GM18507 (cell line): ENCODE measurements at regions not wholly inside any gene's neighbourhood (a gene's known extent, or its start where the extent isn't known, plus 50 kb on each side); places are given as distances from the start of the nearest gene placed in this dataset.
"Not testable (repeated sequence)": the region's sequence is repeated elsewhere in the genome, so short reads cannot be mapped to it uniquely, and the experiment has no call there.

Experiments
- DNase-seq: peaks from one replicate; pipeline ENCODE4 v3.0.0; 2011; ENCODE audit warnings: low read depth; ENCODE audit not compliant: insufficient read length; ENCODE audit errors: extremely low spot score
- FAIRE-seq: peaks from 2 replicates; lab custom pipeline; 2011; peaks lifted over from hg19 to GRCh38; lab: Jason Lieb, UNC

DNA sequence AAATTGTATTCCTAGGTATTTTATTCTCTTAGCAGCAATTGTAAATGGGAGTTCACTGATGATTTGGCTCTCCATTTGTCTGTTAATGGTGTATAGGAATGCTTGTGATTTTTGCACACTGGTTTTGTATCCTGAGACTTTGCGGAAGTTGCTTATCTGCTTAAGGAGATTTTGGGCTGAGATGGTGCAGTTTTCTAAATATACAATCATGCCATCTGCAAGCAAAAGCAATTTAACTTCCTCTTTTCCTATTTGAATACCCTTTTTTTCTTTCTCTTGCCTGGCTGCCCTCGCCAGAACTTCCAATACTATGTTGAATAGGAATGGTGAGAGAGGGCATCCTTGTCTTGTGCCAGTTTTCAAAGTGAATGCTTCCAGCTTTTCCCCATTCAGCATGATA is 1643.9 kb upstream of the ADGRL3 start:
- not testable (repeated sequence) for FAIRE-seq, DNase-seq

DNA sequence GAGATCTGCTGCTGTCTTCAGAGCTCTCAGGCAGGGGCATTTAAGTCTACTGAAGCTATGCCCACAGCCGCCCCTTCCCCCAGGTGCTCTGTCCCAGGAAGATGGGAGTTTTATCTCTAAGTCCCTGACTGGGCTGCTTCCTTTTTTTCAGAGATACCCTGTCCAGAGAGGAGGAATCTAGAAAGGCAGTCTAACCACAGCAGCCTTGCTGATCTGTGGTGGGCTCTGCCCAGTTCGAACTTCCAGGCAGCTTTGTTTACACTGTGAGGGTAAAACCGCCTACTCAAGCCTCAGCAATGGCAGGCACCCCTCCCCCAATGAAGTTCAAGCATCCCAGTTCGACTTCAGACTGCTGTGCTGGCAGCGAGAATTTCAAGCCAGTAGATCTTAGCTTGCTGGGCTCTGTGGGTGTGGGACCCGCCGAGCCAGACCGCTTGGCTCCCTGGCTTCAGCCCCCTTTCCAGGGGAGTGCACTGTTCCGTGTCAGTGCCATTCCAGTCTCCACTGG is 1639.9 kb upstream of the ADGRL3 start:
- not testable (repeated sequence) for DNase-seq, FAIRE-seq

DNA sequence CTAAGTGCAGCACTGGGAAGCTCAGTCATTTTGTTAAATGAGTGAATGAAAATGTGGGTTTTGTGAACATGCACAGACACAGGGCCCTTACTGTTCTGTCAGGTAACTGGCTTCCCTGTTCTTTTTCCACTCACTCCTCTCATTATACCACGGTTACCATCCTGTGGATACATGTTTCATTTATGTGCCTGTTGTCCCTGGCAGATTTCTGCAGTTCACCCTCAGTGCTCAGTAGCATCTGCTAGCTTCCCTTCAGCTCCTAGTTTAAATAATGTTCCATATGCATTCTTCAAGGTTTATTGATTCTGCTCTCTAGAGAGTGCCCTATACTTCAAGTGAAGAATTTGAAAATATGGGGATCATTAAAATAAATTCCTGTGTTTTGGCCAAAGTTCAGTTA is 1634.3 kb upstream of the ADGRL3 start:
- DNase-seq (no peak), FAIRE-seq (no peak)

DNA sequence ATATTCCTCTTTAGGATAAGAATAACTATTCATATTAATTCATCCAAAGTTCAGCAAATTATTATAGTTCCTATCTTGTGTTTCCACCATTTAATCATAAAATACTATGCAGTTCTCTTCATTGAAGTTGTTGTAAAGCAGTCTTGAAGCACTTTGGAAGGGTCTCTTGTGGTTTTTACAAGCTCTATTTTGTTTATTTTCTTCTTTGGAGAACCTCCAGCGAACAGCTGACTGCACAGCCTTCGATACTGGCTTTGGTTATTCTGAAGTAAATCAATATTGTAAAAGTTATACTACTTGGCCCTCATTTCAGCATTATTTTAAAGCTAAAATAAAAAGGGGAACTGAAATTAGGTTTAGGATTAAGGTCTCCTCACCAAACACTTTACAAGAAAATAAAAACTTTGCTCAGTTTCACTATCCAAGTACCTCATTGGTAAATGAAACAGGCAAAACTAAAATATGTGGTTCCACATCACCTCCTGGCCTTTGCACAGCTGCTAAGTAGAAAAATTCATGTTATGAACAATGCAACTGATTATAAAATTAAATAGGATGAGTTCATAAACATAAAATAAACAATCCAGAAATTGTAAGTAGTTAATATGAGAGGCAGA is 1629.2 kb upstream of the ADGRL3 start:
- DNase-seq (no peak), FAIRE-seq (no peak)

DNA sequence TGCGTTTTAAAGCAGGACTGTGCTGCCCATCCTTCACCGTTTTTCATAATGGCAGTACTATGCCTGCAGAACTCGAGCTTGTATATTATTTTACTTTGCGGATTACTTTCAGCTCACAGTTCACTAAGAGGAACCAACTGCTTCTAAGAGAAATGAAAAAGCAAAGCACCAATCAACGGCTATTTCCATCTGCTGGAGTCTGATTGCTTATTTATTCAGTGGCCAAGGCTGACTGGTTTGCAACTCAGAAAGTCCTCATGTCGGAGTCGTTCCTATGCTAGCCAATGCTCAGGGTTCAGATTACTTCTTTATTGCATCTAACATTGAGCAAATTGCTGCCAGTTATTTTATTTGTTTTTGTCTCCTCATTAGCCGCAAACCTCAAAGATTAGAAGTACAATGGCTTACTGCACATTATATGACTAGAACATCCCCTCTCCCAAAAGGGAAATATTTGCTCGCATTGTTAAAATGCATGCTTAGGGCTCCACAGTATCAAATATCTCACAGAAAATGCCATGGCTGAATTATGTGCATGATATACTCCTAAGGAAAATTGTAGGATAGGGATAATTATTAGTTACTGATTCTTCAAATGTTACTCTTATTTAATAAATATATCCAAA is 1628.2 kb upstream of the ADGRL3 start:
- no peak for DNase-seq
- FAIRE-seq, result no peak

DNA sequence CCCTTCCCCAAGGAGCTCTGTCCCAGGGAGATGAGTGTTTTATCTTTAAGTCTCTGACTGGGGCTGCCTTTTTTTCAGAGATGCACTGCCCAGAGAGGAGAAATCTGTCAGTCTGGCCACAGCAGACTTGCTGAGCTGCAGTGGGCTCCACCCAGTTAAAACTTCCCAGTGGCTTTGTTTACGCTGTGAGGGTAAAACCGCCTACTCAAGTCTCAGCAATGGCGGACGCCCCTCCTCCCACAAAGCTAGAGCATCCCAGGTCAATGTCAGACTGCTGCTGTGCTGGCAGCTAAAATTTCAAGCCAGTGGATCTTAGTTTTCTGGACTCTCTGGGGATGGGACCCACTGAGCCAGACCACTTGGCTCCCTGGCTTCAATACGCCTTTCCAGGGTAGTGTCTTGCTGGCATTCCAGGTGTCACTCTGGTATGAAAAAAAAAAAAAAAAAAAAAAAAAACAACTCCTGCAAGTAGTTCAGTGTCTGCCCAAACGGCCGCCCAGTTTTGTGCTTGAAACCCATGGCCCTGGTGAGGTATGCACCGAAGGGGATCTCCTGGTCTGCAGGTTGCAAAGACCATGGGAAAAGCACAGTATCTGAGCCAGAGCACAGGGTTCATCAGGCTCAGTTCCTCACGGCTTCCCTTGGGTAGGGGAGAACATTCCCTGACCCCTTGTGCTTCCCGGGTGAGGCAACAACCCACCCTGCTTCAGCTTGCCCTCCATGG is 1616.1 kb upstream of the ADGRL3 start:
- FAIRE-seq, result no peak
- no peak for DNase-seq

DNA sequence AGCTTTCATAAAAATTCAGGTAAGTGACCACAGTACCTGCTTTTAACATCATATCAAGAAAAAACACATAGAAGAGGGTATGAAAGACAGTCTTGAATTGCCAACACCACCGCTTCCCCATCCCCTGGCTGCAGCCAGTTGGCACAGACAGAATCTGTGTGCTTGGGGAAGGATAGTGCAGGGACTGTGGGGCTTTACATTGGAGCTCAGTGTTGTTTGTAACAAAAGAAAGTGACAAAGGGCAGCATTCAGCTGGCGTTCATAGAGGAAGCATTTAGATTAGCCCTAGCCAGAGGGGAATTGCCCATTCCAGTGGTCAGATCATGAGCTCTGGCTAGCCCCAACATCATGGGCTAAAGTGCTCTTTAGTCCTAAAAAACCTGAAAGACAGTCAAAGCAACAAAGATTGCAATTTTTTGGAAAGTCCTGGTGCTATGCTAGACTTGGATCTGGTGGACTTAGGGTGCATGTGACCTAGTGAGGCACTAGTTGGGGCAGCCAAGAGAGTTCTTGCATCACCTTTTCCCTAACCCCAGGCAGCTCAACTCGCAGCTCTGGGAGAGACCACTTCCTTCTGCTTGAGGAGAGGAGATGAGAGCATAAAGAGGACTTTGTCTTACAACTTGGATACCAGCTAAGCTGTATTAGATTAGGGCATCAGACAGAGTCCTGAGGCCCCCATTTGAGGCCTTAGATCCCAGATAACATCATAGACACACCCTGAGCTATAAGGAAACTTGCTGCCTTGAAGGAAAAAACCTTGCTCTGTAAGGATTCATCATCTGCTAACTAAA is 1602.4 kb upstream of the ADGRL3 start:
- DNase-seq, result no peak
- FAIRE-seq, result no peak

DNA sequence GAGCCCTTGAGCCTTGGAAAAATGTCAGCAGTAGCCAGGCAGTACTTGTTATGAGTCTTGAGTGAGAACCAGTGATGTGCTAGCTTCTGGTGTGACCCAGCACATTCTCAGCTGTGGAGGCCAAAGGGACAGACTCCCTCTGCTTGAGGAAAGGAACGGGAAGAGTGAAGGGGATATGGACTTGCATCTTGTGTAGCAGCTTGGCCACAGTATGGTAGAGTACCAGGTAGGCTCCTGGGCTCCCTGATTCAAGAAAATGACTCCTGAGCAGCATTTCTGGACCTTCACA is 1601.9 kb upstream of the ADGRL3 start:
- DNase-seq (no peak), FAIRE-seq (no peak)

DNA sequence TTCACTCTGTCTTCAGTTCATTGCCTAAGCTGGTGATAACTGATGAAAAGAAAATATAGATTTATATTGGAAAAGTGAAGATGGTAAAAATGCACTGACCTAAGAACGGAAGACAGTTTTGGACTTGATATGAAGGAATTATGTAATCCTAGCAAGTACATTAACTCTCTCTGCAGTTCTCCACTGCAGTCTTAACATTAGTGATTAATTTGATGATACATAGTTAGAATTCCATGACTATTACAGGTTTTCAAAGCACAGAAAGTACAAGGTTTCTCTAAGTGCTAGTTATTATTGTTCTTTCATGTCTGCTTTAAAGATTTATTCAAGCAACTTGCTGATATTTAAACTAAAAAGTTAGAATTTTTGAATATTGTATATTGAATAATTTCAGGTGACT is 1591.7 kb upstream of the ADGRL3 start:
- no peak for FAIRE-seq

DNA sequence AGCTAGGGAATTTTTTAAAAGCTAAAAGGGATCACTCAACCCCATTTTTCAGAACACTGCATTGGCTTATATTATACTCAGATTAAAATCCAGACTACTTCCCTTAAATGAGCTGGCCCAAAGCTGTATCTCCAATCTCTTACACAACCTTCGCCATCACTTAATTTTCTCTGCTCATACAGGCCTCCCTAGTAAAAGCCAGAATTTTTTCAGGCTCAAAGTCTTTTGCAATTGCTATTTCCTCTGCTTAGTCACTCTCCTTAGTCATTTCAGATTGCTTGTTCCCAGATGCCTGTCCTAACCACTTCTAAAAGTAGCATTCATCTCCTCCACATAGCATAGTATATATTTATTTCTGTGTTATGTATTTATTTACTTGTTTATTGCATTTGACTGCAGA is 1587.9 kb upstream of the ADGRL3 start:
- DNase-seq (no peak), FAIRE-seq (no peak)

More for the DNA sequence above, 1591.7 kb upstream of the ADGRL3 start:
- DNase-seq, result no peak

DNA sequence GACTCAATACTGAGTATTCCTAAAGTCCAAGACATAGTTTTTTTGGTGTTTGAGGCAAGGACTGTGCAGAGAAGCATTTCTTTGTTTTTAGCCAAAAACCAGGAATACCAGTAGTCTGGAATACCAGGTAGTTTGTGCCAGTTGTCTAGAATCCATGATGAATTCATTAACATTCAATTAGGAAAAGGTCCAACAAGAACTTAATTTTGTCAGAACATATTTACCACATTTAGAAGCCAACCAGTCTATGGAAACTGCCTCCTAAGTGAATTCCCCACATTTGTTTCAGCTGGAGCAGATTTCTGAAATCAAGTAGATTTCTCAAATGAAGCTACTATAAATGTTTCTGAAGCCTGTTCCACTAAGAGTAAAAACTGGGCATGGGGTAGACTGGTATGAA is 1584.8 kb upstream of the ADGRL3 start:
- DNase-seq (no peak), FAIRE-seq (no peak)

DNA sequence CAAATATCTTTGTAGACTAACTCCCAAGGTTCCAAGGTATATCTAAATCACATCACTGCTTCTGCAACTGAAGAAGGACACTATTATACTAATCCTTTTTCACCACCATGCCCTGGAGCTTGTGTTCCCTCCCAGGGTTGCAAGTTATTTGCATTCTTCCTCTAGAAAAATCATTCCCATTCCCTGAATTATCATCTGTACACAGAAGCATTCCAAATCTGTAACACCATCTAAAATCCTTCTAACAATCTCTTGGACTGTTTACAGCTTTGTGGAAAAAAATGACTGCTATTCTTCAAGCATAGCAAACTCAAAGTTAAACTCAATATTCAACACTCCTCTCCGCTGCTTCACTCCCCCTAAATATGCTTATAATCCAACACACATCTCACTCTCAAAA is 1570.8 kb upstream of the ADGRL3 start:
- DNase-seq (no peak), FAIRE-seq (no peak)

DNA sequence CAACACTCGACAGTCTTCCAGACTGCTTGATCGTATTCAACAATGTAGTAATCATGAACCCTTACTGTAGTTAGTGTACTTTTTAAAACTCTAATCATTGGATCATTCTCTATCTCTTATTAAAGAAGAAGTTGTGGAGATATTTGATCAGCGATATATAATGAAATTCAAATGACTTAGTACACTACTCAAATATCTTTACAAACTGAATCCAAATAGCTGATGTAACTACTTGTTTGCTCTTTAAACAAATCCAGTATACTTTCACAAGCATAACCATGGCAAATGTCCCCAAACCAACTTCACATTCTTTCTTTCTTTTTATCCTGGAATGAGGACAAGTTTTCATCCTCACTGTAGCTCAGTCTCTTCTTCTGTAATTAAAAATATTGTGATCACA is 1569.9 kb upstream of the ADGRL3 start:
- no peak for FAIRE-seq
- DNase-seq, result no peak

DNA sequence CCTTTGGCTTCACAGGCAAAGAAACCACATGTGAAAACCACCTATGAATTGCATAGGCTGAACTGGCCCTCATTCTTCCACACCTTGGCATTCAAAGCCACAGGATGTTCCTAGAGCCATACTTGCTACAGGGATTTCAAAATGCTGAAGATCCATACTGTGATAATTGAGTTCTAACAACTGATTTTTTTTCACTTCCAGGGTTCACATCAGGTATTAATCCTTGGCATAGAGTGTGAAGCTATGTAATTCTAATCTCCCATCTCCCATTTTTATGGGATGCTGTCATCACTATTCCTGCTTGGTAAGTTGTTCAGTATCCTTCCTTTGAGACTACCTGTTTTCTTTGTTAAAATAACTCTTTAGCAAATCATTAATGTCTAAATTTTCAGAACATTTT is 1569.2 kb upstream of the ADGRL3 start:
- no peak for DNase-seq
- FAIRE-seq, result no peak

DNA sequence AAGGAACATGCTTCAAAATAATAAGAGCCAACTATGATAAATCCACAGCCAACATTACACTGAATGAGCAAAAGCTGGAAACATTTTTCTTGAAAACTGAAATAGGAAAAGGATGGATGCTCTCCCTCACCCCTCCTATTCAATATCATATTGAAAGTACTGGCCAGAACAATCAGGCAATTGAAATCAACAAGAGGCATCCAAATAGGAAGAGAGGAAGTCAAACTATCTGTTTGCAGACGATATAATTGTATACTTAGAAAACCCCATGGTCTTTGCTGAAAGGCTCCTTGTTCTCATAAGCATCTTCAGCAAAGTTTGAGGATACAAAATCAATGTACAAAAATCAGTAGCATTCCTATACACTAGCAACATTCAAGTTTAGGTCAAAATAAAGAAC is 1562.5 kb upstream of the ADGRL3 start:
- FAIRE-seq, result no peak
- DNase-seq, result no peak

DNA sequence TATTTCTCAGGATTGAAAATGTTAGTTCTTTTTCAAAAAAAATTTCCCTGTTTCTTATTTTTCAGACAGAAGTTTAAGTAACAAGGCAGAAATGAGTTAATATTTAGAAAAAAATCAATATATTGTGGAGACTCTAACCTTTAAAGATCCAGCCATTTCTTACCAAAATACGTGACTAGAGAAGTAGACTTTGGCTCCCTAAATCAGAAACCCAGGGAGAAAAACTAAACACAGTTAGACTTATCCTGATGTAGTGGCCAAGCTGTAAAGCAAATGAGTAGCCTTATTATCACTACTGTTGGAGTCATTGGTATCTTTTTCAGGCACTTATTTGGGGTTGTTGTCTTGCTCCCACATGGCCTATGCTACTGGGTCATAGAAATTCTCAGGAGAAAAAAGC is 1556.4 kb upstream of the ADGRL3 start:
- FAIRE-seq, result no peak
- no peak for DNase-seq

DNA sequence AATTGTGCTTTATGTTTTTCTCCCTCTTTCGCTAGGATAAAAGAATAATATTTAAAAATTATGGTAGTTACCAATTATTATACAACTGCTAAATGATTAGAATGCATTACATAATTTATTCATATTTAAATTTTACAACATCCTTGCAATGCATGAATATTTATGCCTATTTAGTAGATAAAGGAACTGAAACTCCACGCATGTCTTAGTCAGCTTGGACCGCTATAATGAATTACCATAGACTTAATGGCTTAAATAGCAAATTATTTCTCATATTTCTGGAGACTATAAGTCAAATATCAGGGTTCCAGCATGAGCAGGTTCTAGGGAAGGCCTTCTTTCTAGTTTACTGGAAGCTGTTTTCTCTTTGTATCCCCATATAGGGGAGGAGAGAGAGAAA is 1555.4 kb upstream of the ADGRL3 start:
- no peak for FAIRE-seq
- no peak for DNase-seq

DNA sequence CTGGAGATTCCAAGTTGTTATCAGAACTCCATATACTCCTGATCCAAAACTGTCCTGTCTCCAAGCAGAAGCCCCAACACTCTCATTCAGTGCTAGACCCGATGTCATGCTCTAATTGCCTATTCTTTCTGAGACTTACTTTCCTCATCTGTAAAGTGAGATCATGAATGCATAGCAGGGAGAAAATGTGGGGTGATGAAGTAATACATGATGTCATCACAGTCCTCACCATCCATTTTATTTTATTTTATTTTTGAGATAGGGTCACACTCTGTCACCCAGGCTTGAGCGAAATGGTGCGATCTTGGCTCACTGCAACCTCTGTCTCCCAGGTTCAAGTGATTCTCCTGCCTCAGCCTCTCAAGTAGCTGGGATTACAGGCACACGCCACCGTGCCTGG is 1554.0 kb upstream of the ADGRL3 start:
- FAIRE-seq (no peak), DNase-seq (no peak)

DNA sequence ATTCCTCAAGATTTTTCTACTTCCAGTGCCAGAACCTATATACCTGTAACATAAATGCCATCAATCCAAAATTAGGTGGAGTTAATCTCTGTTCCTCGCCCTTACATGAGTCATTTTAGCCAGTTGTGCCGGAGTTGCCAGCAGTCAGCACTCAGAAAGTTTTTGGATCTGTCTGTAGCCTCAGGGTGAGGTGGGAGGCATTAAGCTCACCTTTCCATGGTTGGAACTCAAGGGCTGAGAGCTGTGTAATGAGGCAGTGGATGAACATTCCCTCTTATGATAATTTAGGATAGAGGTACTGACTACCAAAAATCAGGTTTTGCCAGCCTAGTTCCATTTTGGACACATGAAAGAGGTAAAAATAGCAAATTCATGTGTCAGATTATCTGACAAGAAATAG is 1553.1 kb upstream of the ADGRL3 start:
- no peak for DNase-seq

DNA sequence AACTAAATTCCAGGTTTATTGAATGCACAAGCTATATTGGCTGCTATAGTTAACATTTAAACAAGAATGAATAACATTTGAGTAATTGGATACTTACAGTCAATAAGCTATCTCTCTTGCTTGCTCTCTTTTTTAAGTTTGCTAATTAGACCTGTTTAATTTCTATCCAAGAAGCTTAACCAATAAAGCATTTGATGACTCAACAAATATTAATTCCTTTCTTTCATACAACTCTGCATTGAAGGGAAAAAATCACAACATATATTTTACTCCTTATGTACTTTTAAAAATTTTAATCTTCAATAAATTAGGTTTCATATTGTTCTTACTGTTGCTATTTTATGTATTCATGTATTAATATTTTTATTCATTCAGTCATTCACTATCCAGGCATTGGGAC is 1552.6 kb upstream of the ADGRL3 start:
- no peak for DNase-seq
- FAIRE-seq, result no peak

More for the DNA sequence above, 1553.1 kb upstream of the ADGRL3 start:
- no peak for FAIRE-seq
